ENCODE measurements at regions not wholly inside any gene's neighbourhood (a gene's known extent, or its start where the extent isn't known, plus 50 kb on each side); places are given as distances from the start of the nearest gene placed in this dataset.

GRCh38 chr5:8685704-8686103 lies 816.8 kb downstream of the MTRR start:
- TF ChIP-seq CTCF (IDR thresholded peaks at IDR 0.05; ENCODE audit: unreplicated experiment) = no peak
- BruUV-seq (replicated peaks) = no TSS peak
- no peaks in the 10 kb centered on the region for H3K27me3 Mint-ChIP-seq (ENCODE audit: unreplicated experiment)
- H3K9me3 Mint-ChIP-seq (ENCODE audit: low read depth, unreplicated experiment) = peaks cover 2% of the 10 kb centered on the region
- H3K27ac Mint-ChIP-seq (ENCODE audit: unreplicated experiment) = no peak overlapping the region
- intact Hi-C loops (cut with micrococcal nuclease; ENCODE audit: unreplicated experiment) = no loop called here
- no peaks in the 10 kb centered on the region for H3K36me3 Mint-ChIP-seq (ENCODE audit: insufficient read depth, unreplicated experiment)
- CTCF ChIA-PET = interaction anchor here (0.7 kb wide), 1 partner anchor 14 kb away, joined by 4 read pairs; no protein-coding TSS in a partner anchor
- H3K4me1 Mint-ChIP-seq (ENCODE audit: low read depth, unreplicated experiment) = no peaks in the 10 kb centered on the region
- no peak overlapping the region for H3K4me3 Mint-ChIP-seq (ENCODE audit: low read depth, unreplicated experiment)
- DNase-seq = no peak

GRCh38 chr5:8686707-8687106 lies 817.8 kb downstream of the MTRR start:
- Mint-ChIP-seq H3K4me3 (ENCODE audit: low read depth, unreplicated experiment) (no peak overlapping the region), H3K27me3 (ENCODE audit: unreplicated experiment) (no peaks in the 10 kb centered on the region), H3K9me3 (ENCODE audit: low read depth, unreplicated experiment) (peaks cover 2% of the 10 kb centered on the region), H3K36me3 (ENCODE audit: insufficient read depth, unreplicated experiment) (no peaks in the 10 kb centered on the region), H3K4me1 (ENCODE audit: low read depth, unreplicated experiment) (no peaks in the 10 kb centered on the region), H3K27ac (ENCODE audit: unreplicated experiment) (no peak overlapping the region)
- BruUV-seq (replicated peaks) = no TSS peak
- intact Hi-C loops (cut with micrococcal nuclease; ENCODE audit: unreplicated experiment) = no loop called here
- TF ChIP-seq CTCF (IDR thresholded peaks at IDR 0.05; ENCODE audit: unreplicated experiment) = no peak
- CTCF ChIA-PET = no interaction called here
- DNase-seq = no peak

GRCh38 chr5:8689773-8690172 lies 820.8 kb downstream of the MTRR start:
- H3K4me1 Mint-ChIP-seq (ENCODE audit: low read depth, unreplicated experiment) = no peaks in the 10 kb centered on the region
- H3K27ac Mint-ChIP-seq (ENCODE audit: unreplicated experiment) = no peak overlapping the region
- H3K27me3 Mint-ChIP-seq (ENCODE audit: unreplicated experiment) = no peaks in the 10 kb centered on the region
- no peaks in the 10 kb centered on the region for H3K9me3 Mint-ChIP-seq (ENCODE audit: low read depth, unreplicated experiment)
- no TSS peak for BruUV-seq (replicated peaks)
- no peak overlapping the region for H3K4me3 Mint-ChIP-seq (ENCODE audit: low read depth, unreplicated experiment)
- no peak for DNase-seq
- CTCF ChIA-PET = no interaction called here
- intact Hi-C loops (cut with micrococcal nuclease; ENCODE audit: unreplicated experiment) = no loop called here
- no peak for TF ChIP-seq CTCF (IDR thresholded peaks at IDR 0.05; ENCODE audit: unreplicated experiment)
- H3K36me3 Mint-ChIP-seq (ENCODE audit: insufficient read depth, unreplicated experiment) = no peaks in the 10 kb centered on the region

GRCh38 chr5:8691221-8691620 lies 822.3 kb downstream of the MTRR start:
- BruUV-seq (replicated peaks) = no TSS peak
- H3K4me3 Mint-ChIP-seq (ENCODE audit: low read depth, unreplicated experiment) = no peak overlapping the region
- CTCF ChIA-PET = no interaction called here
- no peaks in the 10 kb centered on the region for H3K27me3 Mint-ChIP-seq (ENCODE audit: unreplicated experiment)
- H3K27ac Mint-ChIP-seq (ENCODE audit: unreplicated experiment) = no peak overlapping the region
- no peaks in the 10 kb centered on the region for H3K4me1 Mint-ChIP-seq (ENCODE audit: low read depth, unreplicated experiment)
- intact Hi-C loops (cut with micrococcal nuclease; ENCODE audit: unreplicated experiment) = no loop called here
- no peak for TF ChIP-seq CTCF (IDR thresholded peaks at IDR 0.05; ENCODE audit: unreplicated experiment)
- DNase-seq = no peak
- H3K9me3 Mint-ChIP-seq (ENCODE audit: low read depth, unreplicated experiment) = peaks cover 5% of the 10 kb centered on the region
- H3K36me3 Mint-ChIP-seq (ENCODE audit: insufficient read depth, unreplicated experiment) = no peaks in the 10 kb centered on the region
